ENCODE measurements at regions not wholly inside any gene's neighbourhood (a gene's known extent, or its start where the extent isn't known, plus 50 kb on each side); places are given as distances from the start of the nearest gene placed in this dataset.
A peak's percentile ranks its signal among the peaks of the same experiment; 100 is the strongest.
"Not testable (repeated sequence)": the region's sequence is repeated elsewhere in the genome, so short reads cannot be mapped to it uniquely, and the experiment has no call there.

GRCh38 chr1:30654188-30654587, 69.2 kb downstream of the MATN1 start (continued):
- TF ChIP-seq TSHZ2 (CRISPR knock-in tag; IDR thresholded peaks at IDR 0.05) (no peak), OSR1 (CRISPR knock-in tag; IDR thresholded peaks at IDR 0.05) (no peak)

- TF ChIP-seq ZFP30 (CRISPR knock-in tag; IDR thresholded peaks at IDR 0.05) (no peak), SNAI2 (CRISPR knock-in tag; IDR thresholded peaks at IDR 0.05) (no peak), ZNF70 (CRISPR knock-in tag; IDR thresholded peaks at IDR 0.05) (no peak)
- no peak for ATAC-seq
Observed at GRCh38 chr1:30652152-30652841, 71.1 kb downstream of the MATN1 start.

GRCh38 chr1:30651395-30651794, 72.0 kb downstream of the MATN1 start:
- not testable (repeated sequence) for ATAC-seq

- TF ChIP-seq PATZ1 (CRISPR knock-in tag; IDR thresholded peaks at IDR 0.05; ENCODE audit: borderline replicate concordance) (no peak), BACH2 (CRISPR knock-in tag; IDR thresholded peaks at IDR 0.05; ENCODE audit: borderline replicate concordance) (no peak), ZFP30 (CRISPR knock-in tag; IDR thresholded peaks at IDR 0.05) (no peak), SNAI2 (CRISPR knock-in tag; IDR thresholded peaks at IDR 0.05) (no peak), OSR1 (CRISPR knock-in tag; IDR thresholded peaks at IDR 0.05) (no peak), RARB (CRISPR knock-in tag; IDR thresholded peaks at IDR 0.05) (no peak), TCF4 (CRISPR knock-in tag; IDR thresholded peaks at IDR 0.05; ENCODE audit: borderline replicate concordance) (no peak), ZNF70 (CRISPR knock-in tag; IDR thresholded peaks at IDR 0.05) (no peak), ZNF8 (CRISPR knock-in tag; IDR thresholded peaks at IDR 0.05) (no peak)
- ATAC-seq = no peak; the same call in 2 of the 3 replicates
Observed at GRCh38 chr1:30650968-30651320, 72.4 kb downstream of the MATN1 start.

GRCh38 chr1:30650038-30650967, 73.1 kb downstream of the MATN1 start:
- TF ChIP-seq SNAI2 (CRISPR knock-in tag; IDR thresholded peaks at IDR 0.05) (no peak), GLIS3 (CRISPR knock-in tag; IDR thresholded peaks at IDR 0.05) (no peak), ZNF70 (CRISPR knock-in tag; IDR thresholded peaks at IDR 0.05) (peak; percentile 91), PATZ1 (CRISPR knock-in tag; IDR thresholded peaks at IDR 0.05; ENCODE audit: borderline replicate concordance) (no peak), ZNF565 (CRISPR knock-in tag; conservative IDR thresholded peaks at IDR 0.05; ENCODE audit: low read depth) (no peak), CREB5 (CRISPR knock-in tag; IDR thresholded peaks at IDR 0.05; ENCODE audit: low read depth) (no peak)

More at GRCh38 chr1:30650038-30650967, 73.1 kb downstream of the MATN1 start:
- no peak for ATAC-seq
